Duodenal mucosa (tissue), 2 donors: ENCODE measurements at regions not wholly inside any gene's neighbourhood (a gene's known extent, or its start where the extent isn't known, plus 50 kb on each side); places are given as distances from the start of the nearest gene placed in this dataset.

ENCODE experiments used
- H3K27ac ChIP-seq: one replicate; pipeline ENCODE4 v1.7.0; 2013; ENCODE audit warnings: low read depth, low read length
- H3K27me3 ChIP-seq, 2 donors: one replicate each; pipeline ENCODE4 v1.7.0; 2013; ENCODE audit warnings: low read length in 2 of 2, control low read depth in 1 of 2; ENCODE audit not compliant: insufficient read depth in 2 of 2, control insufficient read depth in 1 of 2
- H3K36me3 ChIP-seq, 2 donors: one replicate each; pipeline ENCODE4 v1.7.0; 2013; ENCODE audit warnings: low read length in 2 of 2, control low read depth in 1 of 2; ENCODE audit not compliant: insufficient read depth in 2 of 2, control insufficient read depth in 1 of 2
- H3K4me1 ChIP-seq, 2 donors: one replicate each; pipeline ENCODE4 v1.7.0; 2013; ENCODE audit warnings: low read length in 2 of 2, control low read depth in 1 of 2; ENCODE audit not compliant: insufficient read depth in 2 of 2, control insufficient read depth in 1 of 2
- H3K4me3 ChIP-seq, 2 donors: one replicate each; pipeline ENCODE4 v1.7.0; 2013; ENCODE audit warnings: low read length in 2 of 2, low read depth in 1 of 2
- H3K9ac ChIP-seq, 2 donors: one replicate each; pipeline ENCODE4 v1.7.0; 2013; ENCODE audit warnings: low read length in 2 of 2, low read depth in 1 of 2
- H3K9me3 ChIP-seq, 2 donors: one replicate each; pipeline ENCODE4 v1.7.0; 2013; ENCODE audit warnings: low read length in 2 of 2, control low read depth in 1 of 2; ENCODE audit not compliant: control insufficient read depth in 1 of 2

DNA sequence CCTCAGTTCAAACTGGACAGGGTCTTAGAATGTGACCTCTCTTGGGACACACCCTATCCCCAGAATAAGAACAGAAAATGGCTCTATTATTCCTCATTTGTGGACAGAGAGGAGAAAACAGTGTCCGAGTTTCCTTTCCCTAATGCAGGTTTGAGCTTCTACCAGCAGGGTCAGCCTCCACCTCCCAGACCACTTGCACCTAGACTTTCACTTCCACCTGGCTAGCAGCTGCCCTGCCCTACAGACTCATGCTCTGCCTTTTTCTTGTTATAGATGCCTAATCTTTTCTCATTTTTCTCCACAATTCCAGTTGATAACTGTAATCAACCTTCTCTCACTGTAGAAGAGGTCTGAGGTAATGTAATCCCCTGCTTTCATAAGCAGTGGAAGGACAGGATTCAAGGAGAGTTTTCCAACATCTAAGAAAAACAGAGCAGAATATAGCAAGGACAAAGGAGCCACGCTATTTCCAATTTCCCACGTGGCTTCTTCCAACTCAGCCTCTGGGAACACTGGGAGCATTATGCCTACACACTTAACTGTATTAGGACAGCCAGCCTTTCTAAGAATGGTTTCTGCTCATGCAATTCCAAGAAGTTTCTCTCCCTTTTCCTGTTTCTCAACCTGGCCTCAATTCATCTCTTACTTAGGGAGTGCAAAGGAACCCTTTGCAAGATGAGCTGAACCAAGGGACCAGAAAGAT lies 239.8 kb downstream of the BCL11A start:
- no peak overlapping the region for H3K4me3 ChIP-seq
- H3K4me1 ChIP-seq, result peaks cover 6 to 9% of the 10 kb centered on the region in 2 donors
- H3K27me3 ChIP-seq, result no peaks in the 10 kb centered on the region
- no peak overlapping the region for H3K27ac ChIP-seq
- no peaks in the 10 kb centered on the region for H3K36me3 ChIP-seq
- no peaks in the 10 kb centered on the region for H3K9me3 ChIP-seq
- H3K9ac ChIP-seq, result no peak overlapping the region

DNA sequence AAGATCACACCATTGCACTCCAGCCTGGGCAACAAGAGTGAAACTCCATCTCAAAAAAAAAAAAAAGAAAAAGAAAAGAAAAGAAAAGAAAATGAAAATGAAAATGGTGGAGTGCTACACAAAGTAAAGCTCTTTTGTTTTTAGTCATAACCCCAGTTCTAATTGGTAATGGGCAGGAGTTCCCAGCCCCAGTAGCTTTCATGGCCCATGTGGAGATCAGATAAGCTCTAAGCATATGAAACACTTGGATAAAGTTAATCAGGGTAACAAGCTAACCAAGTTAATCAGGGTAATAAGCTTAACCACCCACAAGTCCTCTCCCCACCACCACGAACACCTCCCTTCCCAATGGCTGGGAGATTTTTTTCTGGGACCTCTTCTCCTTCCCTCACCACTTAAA lies 240.8 kb downstream of the BCL11A start:
- Histone ChIP-seq H3K27me3 (no peaks in the 10 kb centered on the region), H3K4me1 (peaks cover 6 to 9% of the 10 kb centered on the region in 2 donors), H3K36me3 (no peaks in the 10 kb centered on the region), H3K4me3 (no peak overlapping the region), H3K9me3 (no peaks in the 10 kb centered on the region), H3K27ac (no peak overlapping the region), H3K9ac (no peak overlapping the region)

DNA sequence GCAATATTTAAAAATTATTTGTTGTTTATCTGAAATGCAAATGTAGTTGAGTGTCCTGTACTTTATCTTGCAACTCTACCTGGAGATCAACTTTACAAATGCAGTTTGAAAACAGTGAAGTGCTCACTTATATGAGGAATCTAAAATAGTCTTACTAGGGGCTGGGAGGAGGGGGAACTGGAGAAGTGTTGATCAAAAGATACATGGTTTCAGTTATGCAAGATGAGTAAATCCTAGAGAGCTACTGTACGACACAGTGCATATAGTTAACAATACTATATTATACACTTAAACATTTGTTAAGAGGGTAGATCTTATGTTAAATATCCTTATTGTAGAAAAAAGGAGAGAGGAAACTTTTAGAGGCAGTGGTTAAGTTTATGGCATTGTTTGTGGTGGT lies 241.9 kb downstream of the BCL11A start:
- no peak overlapping the region for H3K9ac ChIP-seq
- H3K4me1 ChIP-seq, result peaks cover 0 to 9% of the 10 kb centered on the region in 2 donors
- no peaks in the 10 kb centered on the region for H3K36me3 ChIP-seq

DNA sequence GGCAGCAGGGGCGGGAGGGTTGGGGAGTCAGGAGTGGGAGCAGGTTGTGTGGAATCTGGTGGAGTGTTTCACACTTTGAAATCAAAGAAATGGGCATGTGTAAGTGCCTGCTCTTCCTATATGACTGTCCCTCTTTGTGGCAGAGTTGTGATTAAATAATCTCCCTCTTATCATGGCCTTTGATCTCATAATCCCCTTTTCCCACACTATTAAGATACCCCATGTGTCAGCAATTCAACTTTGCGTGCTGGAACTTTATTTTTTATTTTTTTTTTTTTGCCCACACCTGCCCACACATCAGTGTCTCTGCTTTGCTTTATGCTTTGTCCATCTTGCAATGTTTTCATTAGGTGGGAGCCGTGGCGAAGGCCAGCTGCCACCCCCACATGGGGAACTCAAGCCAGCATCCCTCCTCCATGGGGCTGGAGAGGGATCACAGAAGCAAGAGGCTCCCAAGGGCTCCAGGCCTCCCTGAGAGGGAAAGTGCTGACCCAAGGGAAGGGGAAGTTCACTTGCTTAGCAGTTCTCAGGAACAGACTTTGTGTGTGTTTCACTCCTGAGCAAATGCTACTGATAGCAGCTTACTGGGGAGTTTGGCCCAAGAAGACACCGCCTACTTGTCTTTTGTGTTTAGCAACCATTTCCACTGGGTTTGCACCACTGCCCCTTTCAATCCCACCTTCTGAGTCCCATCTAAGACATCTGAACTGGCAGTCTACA lies 243.4 kb downstream of the BCL11A start:
- H3K9me3 ChIP-seq, result no peaks in the 10 kb centered on the region
- H3K36me3 ChIP-seq, result no peaks in the 10 kb centered on the region
- H3K27me3 ChIP-seq, result no peaks in the 10 kb centered on the region
- peaks cover 0 to 17% of the 10 kb centered on the region in 2 donors for H3K4me1 ChIP-seq
- no peak overlapping the region for H3K27ac ChIP-seq
- no peak overlapping the region for H3K4me3 ChIP-seq
- H3K9ac ChIP-seq, result no peak overlapping the region

More for the DNA sequence above, 241.9 kb downstream of the BCL11A start:
- no peaks in the 10 kb centered on the region for H3K9me3 ChIP-seq
- H3K27ac ChIP-seq, result no peak overlapping the region
- H3K27me3 ChIP-seq, result no peaks in the 10 kb centered on the region
- H3K4me3 ChIP-seq, result no peak overlapping the region

DNA sequence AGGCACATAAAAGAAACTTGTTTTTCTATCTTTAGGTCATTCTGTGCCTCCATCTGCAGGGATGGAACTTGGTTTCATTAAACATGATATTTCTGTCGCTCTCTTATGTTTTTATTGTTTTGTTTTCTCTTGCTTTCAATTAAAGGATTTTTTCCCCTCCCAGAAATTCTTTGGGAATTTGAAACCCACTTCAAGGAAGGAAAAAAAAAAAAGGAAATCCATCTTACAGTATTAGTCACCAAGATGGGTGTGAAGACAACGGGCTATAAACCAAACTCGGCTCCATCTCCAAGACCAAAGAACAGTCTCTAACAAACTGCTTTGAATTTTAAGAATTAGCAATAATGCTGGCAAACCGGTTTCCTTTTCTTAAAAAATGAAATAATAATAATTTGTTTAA lies 244.1 kb downstream of the BCL11A start:
- H3K9me3 ChIP-seq, result no peaks in the 10 kb centered on the region
- no peak overlapping the region for H3K27ac ChIP-seq
- peaks cover 0 to 17% of the 10 kb centered on the region in 2 donors for H3K4me1 ChIP-seq
- no peaks in the 10 kb centered on the region for H3K36me3 ChIP-seq
- H3K9ac ChIP-seq, result no peak overlapping the region
- no peak overlapping the region for H3K4me3 ChIP-seq
- no peaks in the 10 kb centered on the region for H3K27me3 ChIP-seq

DNA sequence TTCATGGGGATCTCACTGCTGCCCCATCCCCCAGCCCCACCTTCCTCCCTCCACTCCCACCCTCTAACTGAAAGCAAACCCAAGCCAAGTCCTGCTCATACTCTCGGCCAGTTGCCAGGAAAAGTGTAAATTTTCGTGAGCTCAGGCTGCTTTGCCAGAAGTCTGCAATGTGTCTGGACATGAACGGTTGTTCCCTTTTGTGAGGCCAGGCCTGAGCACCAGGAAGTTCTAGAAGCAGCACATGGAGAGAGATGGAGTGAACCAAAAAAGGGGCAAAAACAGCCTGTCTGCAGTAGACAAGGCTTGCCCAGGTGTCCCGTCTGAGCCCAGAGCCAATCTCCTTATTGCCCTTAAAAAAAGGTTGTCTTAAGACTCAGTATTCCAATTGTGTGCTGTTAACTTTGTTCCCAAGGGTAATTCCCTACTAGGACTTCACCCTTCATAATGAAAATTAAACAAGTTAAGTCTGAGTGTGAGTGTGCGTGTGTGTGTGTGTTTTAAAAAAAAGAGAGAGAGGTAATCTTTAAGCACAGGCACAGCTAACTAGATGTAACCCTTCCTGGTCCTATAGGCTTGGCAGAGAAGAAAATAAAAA lies 247.1 kb downstream of the BCL11A start:
- Histone ChIP-seq H3K4me1 (peaks cover 4 to 25% of the 10 kb centered on the region in 2 donors), H3K4me3 (no peak overlapping the region), H3K36me3 (no peaks in the 10 kb centered on the region), H3K9ac (no peak overlapping the region), H3K27ac (no peak overlapping the region), H3K9me3 (no peaks in the 10 kb centered on the region), H3K27me3 (no peaks in the 10 kb centered on the region)

DNA sequence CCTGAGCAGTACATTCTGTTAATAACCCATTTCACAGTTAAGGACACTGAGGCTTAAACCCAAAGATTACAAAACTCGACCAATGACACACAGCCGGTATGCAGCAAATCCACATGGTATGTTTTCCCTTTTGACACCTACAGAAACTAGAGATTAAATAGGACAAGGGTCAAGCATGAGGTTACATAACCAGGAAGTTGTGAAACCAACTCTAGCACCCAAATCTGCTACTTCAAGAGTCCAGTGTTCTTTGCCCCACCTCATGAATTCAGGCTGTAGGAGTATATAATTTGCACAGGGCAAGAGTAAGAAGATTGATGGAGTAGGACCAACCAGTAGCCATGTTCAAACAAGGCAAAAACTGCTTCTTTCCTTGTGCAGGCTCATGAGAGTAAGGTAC lies 249.8 kb downstream of the BCL11A start:
- Histone ChIP-seq H3K27me3 (no peaks in the 10 kb centered on the region), H3K27ac (no peak overlapping the region), H3K4me1 (peaks cover 4 to 29% of the 10 kb centered on the region in 2 donors), H3K36me3 (no peaks in the 10 kb centered on the region), H3K9ac (no peak overlapping the region), H3K4me3 (no peak overlapping the region), H3K9me3 (no peaks in the 10 kb centered on the region)

DNA sequence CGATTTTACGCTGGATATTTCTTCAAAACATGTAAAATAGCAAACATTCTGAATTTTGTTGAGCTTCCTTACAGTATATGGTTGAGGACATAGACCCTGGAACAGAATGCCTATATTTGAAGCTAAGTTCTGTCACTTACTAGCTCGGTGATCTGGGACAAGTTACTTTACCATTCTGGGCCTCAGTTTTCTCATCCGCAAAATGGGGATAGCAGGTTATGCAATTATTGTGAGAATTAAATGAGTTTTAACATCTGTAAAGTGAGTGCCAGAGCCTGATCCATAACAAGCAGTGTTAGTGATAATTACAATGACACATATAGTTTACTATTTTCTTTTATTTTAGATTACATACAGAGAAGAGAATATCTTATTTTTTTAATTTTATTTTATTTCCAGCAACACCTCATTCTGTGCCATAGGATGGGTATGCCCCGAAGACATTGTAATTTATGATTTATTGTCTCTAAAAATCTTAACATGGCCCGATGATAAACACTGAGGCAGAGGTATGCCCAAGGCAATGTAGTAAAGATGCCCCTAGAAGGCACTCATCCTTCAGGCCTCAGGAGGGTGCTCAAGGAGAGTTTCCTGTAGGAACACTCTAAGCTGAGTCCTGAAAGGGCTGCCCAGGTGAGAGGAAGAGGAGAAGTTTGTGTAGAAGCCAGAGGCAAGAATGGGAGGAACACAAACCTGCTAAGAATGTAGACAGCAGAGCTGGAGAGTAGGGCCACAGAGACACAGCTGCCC lies 250.9 kb downstream of the BCL11A start:
- Histone ChIP-seq H3K4me1 (peaks cover 4 to 29% of the 10 kb centered on the region in 2 donors), H3K9me3 (no peaks in the 10 kb centered on the region), H3K27ac (no peak overlapping the region), H3K4me3 (no peak overlapping the region), H3K36me3 (no peaks in the 10 kb centered on the region), H3K27me3 (no peaks in the 10 kb centered on the region), H3K9ac (no peak overlapping the region)

DNA sequence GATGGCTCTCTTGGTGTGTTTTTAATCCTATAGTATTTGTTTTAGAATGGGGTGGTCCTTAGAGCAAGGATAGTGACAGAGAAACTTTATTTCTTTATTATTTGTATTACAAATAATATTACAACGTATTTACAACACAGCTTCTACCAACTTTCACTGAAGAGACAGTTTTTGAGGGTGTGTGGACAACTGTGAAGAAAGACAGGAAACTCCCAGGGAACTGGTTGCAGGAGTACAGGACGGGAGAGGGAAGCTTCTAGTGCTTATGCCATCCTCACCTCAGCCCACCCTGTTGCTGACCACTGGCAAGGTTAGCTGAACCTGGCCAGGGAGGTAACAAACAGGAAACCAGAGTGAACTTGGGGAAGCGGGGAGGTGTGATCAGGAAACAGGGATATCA lies 251.7 kb downstream of the BCL11A start:
- Histone ChIP-seq H3K4me1 (peaks cover 4 to 24% of the 10 kb centered on the region in 2 donors), H3K9ac (no peak overlapping the region), H3K9me3 (no peaks in the 10 kb centered on the region), H3K4me3 (no peak overlapping the region), H3K36me3 (no peaks in the 10 kb centered on the region), H3K27me3 (no peaks in the 10 kb centered on the region), H3K27ac (no peak overlapping the region)

DNA sequence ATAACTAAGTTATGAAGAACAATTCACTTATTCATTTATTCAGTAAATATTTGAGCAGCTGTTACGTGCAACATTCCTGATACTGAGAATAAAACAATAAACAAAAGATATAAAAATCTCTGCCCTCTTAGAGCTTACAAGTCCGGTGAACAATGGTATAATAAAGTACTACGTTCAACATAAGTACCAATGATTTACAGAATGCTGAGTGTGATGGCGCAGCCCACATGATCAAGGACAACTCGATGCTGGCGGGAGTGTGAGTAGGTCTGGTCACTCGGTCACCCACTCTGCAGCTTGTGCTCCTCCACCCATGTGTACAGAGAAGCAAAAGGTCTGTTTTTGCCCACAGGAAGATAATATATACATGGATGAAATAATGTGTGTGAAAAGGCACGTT lies 254.3 kb downstream of the BCL11A start:
- Histone ChIP-seq H3K27me3 (no peaks in the 10 kb centered on the region), H3K4me1 (peaks cover 11 to 12% of the 10 kb centered on the region in 2 donors), H3K36me3 (no peaks in the 10 kb centered on the region), H3K9ac (no peak overlapping the region), H3K27ac (no peak overlapping the region), H3K4me3 (no peak overlapping the region), H3K9me3 (no peaks in the 10 kb centered on the region)
